Caco-2 (cell line): ENCODE measurements at regions not wholly inside any gene's neighbourhood (a gene's known extent, or its start where the extent isn't known, plus 50 kb on each side); places are given as distances from the start of the nearest gene placed in this dataset.

Source experiments
- BruUV-seq: library from RNA; stranded (reverse); fragments of 400-500 nt; replicated peaks from 2 replicates; lab custom pipeline; 2021; lab: Mats Ljungman, UMichigan
- CTCF ChIA-PET: fragments of 300-600 bp; sonication (Branson Sonifier 250); formaldehyde crosslinking; loops from one replicate; lab custom pipeline; 2022; ENCODE audit warnings: antibody characterized with exemption; lab: Charles Lee
- POLR2A ChIA-PET: fragments of 300-600 bp; sonication (Branson Sonifier 250); formaldehyde crosslinking; loops from one replicate; lab custom pipeline; 2022; ENCODE audit warnings: antibody characterized with exemption; lab: Charles Lee
- DNase-seq, 2 experiments: peaks; one replicate each; pipeline versions ENCODE4 v3.0.0 to v3.0.0-alpha.2; 2020 to 2022
- H3K27me3 ChIP-seq: replicated peaks from 2 replicates; pipeline ENCODE4 v1.6.0; 2011; ENCODE audit warnings: low read length; ENCODE audit not compliant: control insufficient read depth, insufficient read depth
- H3K36me3 ChIP-seq: 2 replicates; pipeline ENCODE4 v1.5.1; 2011; ENCODE audit warnings: low read length; ENCODE audit not compliant: control insufficient read depth, insufficient read depth
- H3K4me1 ChIP-seq: fragments of 250-450 bp; sonication (Bioruptor Pico); 2 replicates; pipeline ENCODE4 v1.5.1; 2020; ENCODE audit warnings: mild to moderate bottlenecking
- H3K4me3 ChIP-seq: 2 replicates; pipeline ENCODE4 v1.5.1; 2011; ENCODE audit warnings: low read depth, mild to moderate bottlenecking, control low read depth, low read length
- H3K9me3 ChIP-seq: fragments of 250-450 bp; sonication (Bioruptor Pico); 2 replicates; pipeline ENCODE4 v1.5.1; 2020; ENCODE audit warnings: mild to moderate bottlenecking, moderate library complexity
- H3K27ac Mint-ChIP-seq: one replicate; pipeline ENCODE4 v1.8.0; 2022; ENCODE audit warnings: mixed read lengths; ENCODE audit not compliant: unreplicated experiment
- H3K27me3 Mint-ChIP-seq: one replicate; pipeline ENCODE4 v1.8.0; 2022; ENCODE audit warnings: mixed read lengths; ENCODE audit not compliant: insufficient read depth, unreplicated experiment
- H3K36me3 Mint-ChIP-seq: one replicate; pipeline ENCODE4 v1.8.0; 2022; ENCODE audit warnings: mild to moderate bottlenecking, mixed read lengths; ENCODE audit not compliant: insufficient read depth, unreplicated experiment
- H3K4me1 Mint-ChIP-seq: one replicate; pipeline ENCODE4 v1.8.0; 2022; ENCODE audit warnings: low read depth, mixed read lengths; ENCODE audit not compliant: unreplicated experiment
- H3K4me3 Mint-ChIP-seq: one replicate; pipeline ENCODE4 v1.8.0; 2022; ENCODE audit warnings: mild to moderate bottlenecking, moderate library complexity, mixed read lengths; ENCODE audit not compliant: unreplicated experiment
- H3K9me3 Mint-ChIP-seq: one replicate; pipeline ENCODE4 v1.8.0; 2022; ENCODE audit warnings: mixed read lengths; ENCODE audit not compliant: unreplicated experiment
- CTCF ChIP-seq, 2 experiments: fragments of 200-600 bp in 1 of 2; IDR thresholded peaks; 1 replicate in 1 of 2; 2 replicates in 1 of 2; pipeline versions ENCODE4 v1.5.1 to v1.8.0; 2011 to 2022; ENCODE audit warnings: antibody characterized with exemption in 1 of 2, control low read depth in 1 of 2, inconsistent platforms in 1 of 2, low read depth in 1 of 2, low read length in 1 of 2, mild to moderate bottlenecking in 1 of 2, moderate library complexity in 1 of 2; ENCODE audit not compliant: insufficient read depth in 1 of 2, severe bottlenecking in 1 of 2, unreplicated experiment in 1 of 2
- intact Hi-C: fragments of 100-400 bp; cut with micrococcal nuclease; formaldehyde crosslinking; loops from one replicate; pipeline ENCODE4 v1.10.0; 2022; ENCODE audit not compliant: unreplicated experiment

GRCh38 chr12:13552830-13553229 lies 356.3 kb downstream of the EMP1 start:
- CTCF ChIA-PET = no interaction called here
- TF ChIP-seq CTCF (IDR thresholded peaks at IDR 0.05; ENCODE audit: insufficient read depth in 1 of 2, low read depth in 1 of 2, low read length in 1 of 2, severe bottlenecking in 1 of 2, unreplicated experiment in 1 of 2) = no peak
- no peak overlapping the region for H3K4me3 Mint-ChIP-seq
- no peaks in the 10 kb centered on the region for H3K9me3 ChIP-seq
- intact Hi-C loops = no loop called here
- no peak overlapping the region for H3K27ac Mint-ChIP-seq
- H3K36me3 ChIP-seq = no peaks in the 10 kb centered on the region
- no peaks in the 10 kb centered on the region for H3K4me1 ChIP-seq
- no peaks in the 10 kb centered on the region for H3K36me3 Mint-ChIP-seq
- POLR2A ChIA-PET = no interaction called here
- H3K27me3 Mint-ChIP-seq = peaks cover 3% of the 10 kb centered on the region
- no TSS peak for BruUV-seq
- no peak for DNase-seq
- no peaks in the 10 kb centered on the region for H3K9me3 Mint-ChIP-seq
- H3K27me3 ChIP-seq = no peaks in the 10 kb centered on the region
- no peaks in the 10 kb centered on the region for H3K4me1 Mint-ChIP-seq
- no peak overlapping the region for H3K4me3 ChIP-seq

- CTCF ChIA-PET = interaction anchor here (1.2 to 3.4 kb wide), 2 partner anchors 13 to 292 kb away, joined by 4 to 9 read pairs; no protein-coding TSS in a partner anchor
- POLR2A ChIA-PET = no interaction called here
- no peaks in the 10 kb centered on the region for H3K4me1 Mint-ChIP-seq
- Histone ChIP-seq H3K4me3 (no peak overlapping the region), H3K36me3 (no peaks in the 10 kb centered on the region), H3K4me1 (peaks cover 8% of the 10 kb centered on the region), H3K9me3 (no peaks in the 10 kb centered on the region), H3K27me3 (no peaks in the 10 kb centered on the region; the same call in 1 of the 2 replicates)
- H3K4me3 Mint-ChIP-seq = no peak overlapping the region
- no peak overlapping the region for H3K27ac Mint-ChIP-seq
- intact Hi-C loops = no loop called here
- no peaks in the 10 kb centered on the region for H3K36me3 Mint-ChIP-seq
- no peaks in the 10 kb centered on the region for H3K9me3 Mint-ChIP-seq
- TF ChIP-seq CTCF (IDR thresholded peaks at IDR 0.05; ENCODE audit: insufficient read depth in 1 of 2, low read depth in 1 of 2, low read length in 1 of 2, severe bottlenecking in 1 of 2, unreplicated experiment in 1 of 2) = no peak
- peaks cover 3% of the 10 kb centered on the region for H3K27me3 Mint-ChIP-seq
- no peak for DNase-seq
- no TSS peak for BruUV-seq
Observed at GRCh38 chr12:13547283-13547682, 350.8 kb downstream of the EMP1 start.

GRCh38 chr12:13546231-13546630 lies 349.7 kb downstream of the EMP1 start:
- DNase-seq = no peak
- Mint-ChIP-seq H3K27me3 (peaks cover 3% of the 10 kb centered on the region), H3K27ac (no peak overlapping the region), H3K9me3 (no peaks in the 10 kb centered on the region), H3K36me3 (no peaks in the 10 kb centered on the region), H3K4me3 (no peak overlapping the region), H3K4me1 (no peaks in the 10 kb centered on the region)
- POLR2A ChIA-PET = no interaction called here
- no peak for TF ChIP-seq CTCF (IDR thresholded peaks at IDR 0.05; ENCODE audit: insufficient read depth in 1 of 2, low read depth in 1 of 2, low read length in 1 of 2, severe bottlenecking in 1 of 2, unreplicated experiment in 1 of 2)
- BruUV-seq = no TSS peak
- CTCF ChIA-PET = interaction anchor here (0.5 to 3.4 kb wide), 2 partner anchors 12 to 68 kb away, joined by 4 to 9 read pairs; no protein-coding TSS in a partner anchor
- Histone ChIP-seq H3K27me3 (no peaks in the 10 kb centered on the region; the same call in 1 of the 2 replicates), H3K4me1 (peaks cover 8% of the 10 kb centered on the region), H3K9me3 (no peaks in the 10 kb centered on the region), H3K36me3 (no peaks in the 10 kb centered on the region), H3K4me3 (no peak overlapping the region)
- intact Hi-C loops = no loop called here
